ENCODE measurements at regions not wholly inside any gene's neighbourhood (a gene's known extent, or its start where the extent isn't known, plus 50 kb on each side); places are given as distances from the start of the nearest gene placed in this dataset.
A peak's percentile ranks its signal among the peaks of the same experiment; 100 is the strongest.

DNA sequence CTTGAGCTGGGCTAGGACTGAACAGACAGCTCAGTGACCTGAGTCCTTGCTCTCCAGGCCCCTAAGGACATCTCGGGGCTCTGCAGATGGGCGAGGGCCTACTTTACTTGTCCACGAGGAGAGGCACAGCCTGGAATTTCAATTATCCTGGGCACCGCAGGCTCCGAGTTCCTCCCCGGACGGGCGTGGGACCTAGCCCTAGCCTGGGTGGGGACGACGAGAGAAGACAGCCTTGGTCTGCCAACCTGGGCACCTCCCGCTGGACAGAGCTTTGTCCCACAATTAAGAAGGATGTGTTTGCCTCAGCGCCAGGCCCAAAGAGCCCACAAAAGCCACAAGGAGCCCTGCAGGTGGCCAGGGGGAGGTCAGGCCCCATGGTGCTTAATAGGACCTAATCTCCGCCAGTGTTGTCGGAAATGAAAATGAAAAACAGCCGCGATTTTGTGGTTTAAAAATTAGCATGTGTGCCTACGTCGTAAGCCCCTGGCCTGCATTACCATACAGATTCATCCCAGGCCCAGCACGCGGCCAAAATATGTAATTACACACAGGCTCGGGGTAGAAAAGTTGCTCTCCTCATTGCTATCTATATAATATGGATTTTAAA is 51.4 kb upstream of the LHX1 start:
- H3K4me1 Mint-ChIP-seq (ENCODE audit: low read depth, unreplicated experiment), result peaks cover 3% of the 10 kb centered on the region
- Histone ChIP-seq H3K27me3 (ENCODE audit: insufficient read depth, low read length) (peaks cover 16% of the 10 kb centered on the region), H3K9ac (ENCODE audit: low read length) (no peak overlapping the region), H3K27ac (ENCODE audit: low read depth, low read length) (no peak overlapping the region), H3K36me3 (ENCODE audit: insufficient read depth, low read length) (no peaks in the 10 kb centered on the region), H3K79me2 (ENCODE audit: insufficient read depth, low read length) (no peaks in the 10 kb centered on the region), H3K4me3 (ENCODE audit: insufficient read depth, low read depth, low read length) (no peak overlapping the region), H3K9me3 (ENCODE audit: insufficient read depth, low read depth, low read length) (peaks cover 2% of the 10 kb centered on the region), H2AFZ (ENCODE audit: low read depth, low read length) (no peak overlapping the region), H3K4me2 (ENCODE audit: low read length) (no peak overlapping the region), H3K4me1 (ENCODE audit: insufficient read depth, low read length) (no peaks in the 10 kb centered on the region), H4K20me1 (ENCODE audit: insufficient read depth, low read length) (no peaks in the 10 kb centered on the region)
- H3K27me3 Mint-ChIP-seq (ENCODE audit: low read depth, unreplicated experiment), result peaks cover 36% of the 10 kb centered on the region
- peaks cover 6% of the 10 kb centered on the region for H3K36me3 Mint-ChIP-seq (ENCODE audit: low read depth, unreplicated experiment)
- peak overlapping the region; percentile 30 for H3K27ac Mint-ChIP-seq (ENCODE audit: unreplicated experiment)
- no peak for TF ChIP-seq CTCF (IDR thresholded peaks at IDR 0.05; ENCODE audit: insufficient read depth, low read depth, low read length)
- no peak for TF ChIP-seq EZH2 (IDR thresholded peaks at IDR 0.05; ENCODE audit: insufficient read depth, low read length)
- H3K4me3 Mint-ChIP-seq (ENCODE audit: unreplicated experiment), result no peak overlapping the region
- FAIRE-seq (no peak), DNase-seq (ENCODE audit: low read depth) (no peak)
- H3K9me3 Mint-ChIP-seq (ENCODE audit: unreplicated experiment), result peaks cover 11% of the 10 kb centered on the region
